Thoracic aorta (tissue), 2 donors: ENCODE measurements at regions not wholly inside any gene's neighbourhood (a gene's known extent, or its start where the extent isn't known, plus 50 kb on each side); places are given as distances from the start of the nearest gene placed in this dataset.

Experiments used
- ATAC-seq: fragments of 150-250 bp; one replicate; pipeline ENCODE4 v1.8.0; 2017; ENCODE audit warnings: low read depth; ENCODE audit not compliant: insufficient number of reproducible peaks, low FRiP score
- DNase-seq: peaks from one replicate; pipeline ENCODE4 v3.0.0-alpha.2; 2020; ENCODE audit warnings: low spot score
- H3K27ac ChIP-seq, 2 donors: fragments of 200-600 bp; sonication (generic); 1 replicate in 1 of 2; 2 replicates in 1 of 2; pipeline ENCODE4 v1.5.1; 2016; ENCODE audit warnings: mild to moderate bottlenecking in 2 of 2, moderate library complexity in 2 of 2
- H3K27me3 ChIP-seq: fragments of 200-600 bp; sonication (generic); replicated peaks from 2 replicates; pipeline ENCODE4 v1.6.0; 2016; ENCODE audit warnings: mild to moderate bottlenecking; ENCODE audit not compliant: insufficient read depth
- H3K36me3 ChIP-seq: fragments of 200-600 bp; sonication (generic); one replicate; pipeline ENCODE4 v1.5.1; 2016
- H3K4me1 ChIP-seq, 2 donors: fragments of 200-600 bp; sonication (generic); 1 replicate in 1 of 2; 2 replicates in 1 of 2; pipeline versions ENCODE4 v1.5.1 to v1.6.0; 2016; ENCODE audit warnings: low read depth in 2 of 2, mild to moderate bottlenecking in 1 of 2; ENCODE audit not compliant: control insufficient read depth in 1 of 2
- H3K4me3 ChIP-seq: fragments of 200-600 bp; sonication (generic); 2 replicates; pipeline ENCODE4 v1.5.1; 2016; ENCODE audit warnings: mild to moderate bottlenecking
- H3K9me3 ChIP-seq: fragments of 200-600 bp; sonication (generic); 2 replicates; pipeline ENCODE4 v1.5.1; 2016
- CTCF ChIP-seq: fragments of 200-600 bp; sonication (generic); IDR thresholded peaks from one replicate; pipeline ENCODE4 v1.5.1; 2019; ENCODE audit warnings: antibody characterized with exemption

GRCh38 chr1:29444782-29445729 is 208.7 kb downstream of the PTPRU start:
- no peaks in the 10 kb centered on the region for H3K9me3 ChIP-seq
- no peak for ATAC-seq
- H3K4me3 ChIP-seq: no peak overlapping the region
- H3K36me3 ChIP-seq: no peaks in the 10 kb centered on the region
- H3K27me3 ChIP-seq: no peaks in the 10 kb centered on the region
- DNase-seq: no peak
- no peak overlapping the region for H3K27ac ChIP-seq
- H3K4me1 ChIP-seq: no peaks in the 10 kb centered on the region
- TF ChIP-seq CTCF: no peak

DNA sequence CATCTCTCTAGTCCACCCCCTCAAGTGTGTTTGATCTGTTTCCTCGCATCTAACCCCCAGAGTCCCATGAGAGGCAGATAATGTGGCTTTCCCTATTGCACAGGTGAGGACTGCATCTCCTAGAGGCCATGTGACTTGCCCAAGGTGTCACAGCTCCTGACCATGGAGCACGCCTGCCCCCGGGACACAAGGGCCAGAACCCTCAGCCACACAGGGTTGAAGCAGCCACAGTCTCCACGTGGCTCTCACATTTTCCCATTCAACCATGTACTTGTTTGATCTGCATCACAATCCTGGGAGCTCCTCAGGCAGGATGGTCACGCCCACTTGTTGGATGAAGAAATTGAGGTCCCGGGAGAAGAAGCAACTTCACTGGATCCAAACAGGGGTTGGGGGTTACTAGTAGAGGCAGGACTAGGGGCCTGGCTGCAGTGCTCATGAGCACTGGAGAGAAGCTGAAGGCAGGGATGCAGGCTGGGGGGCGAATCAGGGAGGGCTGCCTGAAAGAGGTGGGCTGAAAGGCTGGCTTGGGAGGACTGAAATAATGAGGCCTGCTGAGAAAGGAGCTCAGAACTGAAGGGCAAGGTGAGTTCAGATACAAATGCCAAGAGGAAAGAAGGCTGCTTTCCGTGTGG is 207.9 kb downstream of the PTPRU start:
- Histone ChIP-seq H3K27me3 (no peaks in the 10 kb centered on the region), H3K36me3 (no peaks in the 10 kb centered on the region), H3K9me3 (no peaks in the 10 kb centered on the region), H3K27ac (no peak overlapping the region), H3K4me3 (no peak overlapping the region), H3K4me1 (no peaks in the 10 kb centered on the region)
- ATAC-seq (no peak), DNase-seq (no peak)
- TF ChIP-seq CTCF: no peak

GRCh38 chr1:29441916-29442668 is 205.8 kb downstream of the PTPRU start:
- Histone ChIP-seq H3K4me3 (no peak overlapping the region), H3K36me3 (no peaks in the 10 kb centered on the region), H3K9me3 (no peaks in the 10 kb centered on the region), H3K27ac (no peak overlapping the region), H3K27me3 (no peaks in the 10 kb centered on the region), H3K4me1 (no peaks in the 10 kb centered on the region)
- TF ChIP-seq CTCF: no peak
- DNase-seq (no peak), ATAC-seq (no peak)

- TF ChIP-seq CTCF: no peak
- Histone ChIP-seq H3K36me3 (no peaks in the 10 kb centered on the region), H3K27me3 (no peaks in the 10 kb centered on the region), H3K27ac (no peak overlapping the region), H3K4me3 (no peak overlapping the region), H3K9me3 (no peaks in the 10 kb centered on the region), H3K4me1 (no peaks in the 10 kb centered on the region)
- DNase-seq (no peak), ATAC-seq (no peak)
Measured at GRCh38 chr1:29439615-29440014, 203.3 kb downstream of the PTPRU start.

DNA sequence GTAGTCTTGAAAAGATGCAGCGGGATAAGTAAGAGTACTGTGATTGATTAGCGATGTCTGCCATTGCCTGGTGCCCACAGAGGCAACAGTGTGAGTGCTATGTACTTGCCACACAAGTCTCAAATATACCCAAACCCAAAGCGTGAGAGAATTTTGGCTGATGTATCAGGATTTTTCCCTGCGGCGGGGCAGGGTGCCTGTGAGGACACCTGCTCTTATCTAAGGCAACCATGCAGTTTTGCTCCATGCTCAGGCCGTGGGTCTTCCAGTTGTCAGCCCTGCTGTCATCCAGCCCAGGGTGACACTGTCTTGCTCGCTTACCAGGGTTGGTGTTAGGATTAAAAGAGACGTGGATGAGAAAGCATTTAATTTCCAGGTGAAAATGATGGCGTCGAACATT is 202.7 kb downstream of the PTPRU start:
- no peaks in the 10 kb centered on the region for H3K36me3 ChIP-seq
- H3K4me1 ChIP-seq: no peaks in the 10 kb centered on the region
- DNase-seq (no peak), ATAC-seq (no peak)
- no peaks in the 10 kb centered on the region for H3K27me3 ChIP-seq
- no peak overlapping the region for H3K4me3 ChIP-seq
- TF ChIP-seq CTCF: no peak
- no peaks in the 10 kb centered on the region for H3K9me3 ChIP-seq
- no peak overlapping the region for H3K27ac ChIP-seq
